ENCODE measurements at regions not wholly inside any gene's neighbourhood (a gene's known extent, or its start where the extent isn't known, plus 50 kb on each side); places are given as distances from the start of the nearest gene placed in this dataset.

DNA sequence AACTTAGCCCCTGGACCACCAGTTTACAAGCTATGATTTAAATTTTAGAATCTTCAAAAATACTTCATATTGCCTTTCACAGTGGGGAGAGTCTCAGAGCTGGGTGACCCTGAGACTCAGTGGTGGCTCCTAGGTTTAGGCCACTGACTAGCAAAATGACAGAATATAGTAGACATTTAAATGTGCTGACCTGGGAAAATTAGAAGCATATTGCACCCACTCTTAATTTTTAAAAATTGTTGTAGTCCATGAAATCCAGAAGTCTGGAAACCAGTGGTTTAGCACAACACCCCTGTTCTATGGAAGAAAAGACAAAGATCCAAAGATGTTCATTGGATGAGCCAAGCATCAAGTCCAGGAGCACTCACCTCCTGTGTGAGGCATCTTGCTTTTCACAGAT, 75.0 kb upstream of the PAPPA start:
- TF ChIP-seq, protein P1, sequence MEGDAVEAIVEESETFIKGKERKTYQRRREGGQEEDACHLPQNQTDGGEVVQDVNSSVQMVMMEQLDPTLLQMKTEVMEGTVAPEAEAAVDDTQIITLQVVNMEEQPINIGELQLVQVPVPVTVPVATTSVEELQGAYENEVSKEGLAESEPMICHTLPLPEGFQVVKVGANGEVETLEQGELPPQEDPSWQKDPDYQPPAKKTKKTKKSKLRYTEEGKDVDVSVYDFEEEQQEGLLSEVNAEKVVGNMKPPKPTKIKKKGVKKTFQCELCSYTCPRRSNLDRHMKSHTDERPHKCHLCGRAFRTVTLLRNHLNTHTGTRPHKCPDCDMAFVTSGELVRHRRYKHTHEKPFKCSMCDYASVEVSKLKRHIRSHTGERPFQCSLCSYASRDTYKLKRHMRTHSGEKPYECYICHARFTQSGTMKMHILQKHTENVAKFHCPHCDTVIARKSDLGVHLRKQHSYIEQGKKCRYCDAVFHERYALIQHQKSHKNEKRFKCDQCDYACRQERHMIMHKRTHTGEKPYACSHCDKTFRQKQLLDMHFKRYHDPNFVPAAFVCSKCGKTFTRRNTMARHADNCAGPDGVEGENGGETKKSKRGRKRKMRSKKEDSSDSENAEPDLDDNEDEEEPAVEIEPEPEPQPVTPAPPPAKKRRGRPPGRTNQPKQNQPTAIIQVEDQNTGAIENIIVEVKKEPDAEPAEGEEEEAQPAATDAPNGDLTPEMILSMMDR (IDR thresholded peaks at IDR 0.05; ENCODE audit: unreplicated experiment): no peak
- Mint-ChIP-seq H3K9me3 (ENCODE audit: low read depth) (no peaks in the 10 kb centered on the region), H3K27ac (no peak overlapping the region), H3K4me1 (ENCODE audit: low read depth) (no peaks in the 10 kb centered on the region), H3K36me3 (ENCODE audit: insufficient read depth) (no peaks in the 10 kb centered on the region), H3K4me3 (ENCODE audit: low read depth) (no peak overlapping the region), H3K27me3 (peaks cover under 1% of the 10 kb centered on the region)
- DNase-seq (ENCODE audit: low spot score, unreplicated experiment): no peak

DNA sequence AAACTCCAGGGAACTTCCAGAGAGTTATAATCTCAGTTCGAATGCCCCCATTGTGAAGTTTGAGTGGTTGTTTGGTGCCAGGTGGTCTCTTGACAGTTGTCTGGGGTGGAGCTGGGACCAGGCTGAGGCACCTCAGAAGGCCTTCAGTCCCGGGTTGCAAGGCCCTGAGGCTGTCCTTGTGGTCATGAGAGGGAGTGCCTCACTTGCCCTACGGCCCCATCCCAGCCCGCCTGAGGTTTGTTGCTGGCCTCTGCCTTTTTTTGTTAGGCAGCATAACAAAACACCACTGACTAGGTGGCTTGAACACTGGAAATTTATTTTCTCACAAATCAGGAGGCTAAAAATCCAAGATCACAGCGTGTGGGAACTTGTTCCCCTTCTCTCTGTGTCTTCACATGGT, 73.0 kb upstream of the PAPPA start:
- Mint-ChIP-seq H3K4me3 (ENCODE audit: low read depth) (no peak overlapping the region), H3K9me3 (ENCODE audit: low read depth) (no peaks in the 10 kb centered on the region), H3K4me1 (ENCODE audit: low read depth) (no peaks in the 10 kb centered on the region), H3K27me3 (peaks cover 2% of the 10 kb centered on the region), H3K36me3 (ENCODE audit: insufficient read depth) (no peaks in the 10 kb centered on the region), H3K27ac (no peak overlapping the region)
- no peak for DNase-seq (ENCODE audit: low spot score, unreplicated experiment)
- TF ChIP-seq, protein P1 (IDR thresholded peaks at IDR 0.05; ENCODE audit: unreplicated experiment): no peak

DNA sequence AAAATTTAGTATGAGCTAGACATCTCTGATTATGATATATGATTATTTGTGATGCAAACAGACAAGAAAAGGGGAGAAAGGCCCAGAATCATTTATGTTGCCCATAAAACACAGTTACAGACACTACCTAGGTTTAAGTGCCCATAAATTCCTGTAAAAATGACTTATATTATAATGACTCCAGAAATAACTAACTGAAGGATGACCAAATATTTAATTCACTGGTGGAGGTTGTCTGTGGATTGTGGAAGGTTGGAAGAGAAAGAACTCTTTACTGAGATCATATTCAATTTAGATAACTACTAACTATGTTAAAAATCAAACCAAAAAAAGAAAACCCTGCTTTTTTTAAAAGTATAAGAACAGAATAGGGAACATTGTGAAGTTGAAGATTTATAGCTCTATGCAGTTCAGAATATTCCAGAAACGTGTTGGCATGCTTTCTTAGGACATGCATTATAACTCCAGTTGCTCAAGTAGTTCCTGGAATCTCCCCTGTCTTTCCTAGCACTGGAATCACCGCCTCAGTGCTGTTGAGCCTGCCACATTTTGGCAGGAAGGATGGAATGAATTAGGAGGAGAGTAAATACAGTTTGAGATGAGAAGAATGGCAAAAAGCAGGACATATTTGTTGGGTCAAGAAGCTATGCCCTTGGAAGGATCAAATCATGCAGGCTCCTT, 72.0 kb upstream of the PAPPA start:
- no peaks in the 10 kb centered on the region for H3K9me3 Mint-ChIP-seq (ENCODE audit: low read depth)
- no peaks in the 10 kb centered on the region for H3K4me1 Mint-ChIP-seq (ENCODE audit: low read depth)
- TF ChIP-seq, protein P1 (IDR thresholded peaks at IDR 0.05; ENCODE audit: unreplicated experiment): no peak
- DNase-seq (ENCODE audit: low spot score, unreplicated experiment): no peak
- H3K4me3 Mint-ChIP-seq (ENCODE audit: low read depth): no peak overlapping the region
- H3K27ac Mint-ChIP-seq: no peak overlapping the region
- H3K27me3 Mint-ChIP-seq: peaks cover 2% of the 10 kb centered on the region
- H3K36me3 Mint-ChIP-seq (ENCODE audit: insufficient read depth): no peaks in the 10 kb centered on the region

DNA sequence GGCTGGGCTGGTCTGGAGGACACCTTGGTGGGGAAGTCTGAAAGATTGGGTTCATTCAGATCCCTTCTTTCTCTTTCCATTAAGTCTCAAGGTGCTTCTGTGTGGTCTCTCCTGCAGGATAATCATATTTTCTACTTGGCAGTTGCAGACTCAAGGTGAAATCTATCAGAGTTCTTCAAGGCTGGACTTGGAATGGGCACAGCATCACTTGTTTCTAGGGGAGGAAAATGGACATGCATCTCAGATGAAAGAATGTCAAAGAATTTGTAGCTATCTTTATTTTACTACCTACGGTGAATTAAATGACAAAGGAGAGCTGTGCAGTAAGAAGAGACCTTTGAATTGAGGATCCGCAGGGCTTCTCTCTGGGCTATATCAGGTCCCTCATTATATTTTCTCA, 69.8 kb upstream of the PAPPA start:
- no peak for DNase-seq (ENCODE audit: low spot score, unreplicated experiment)
- Mint-ChIP-seq H3K9me3 (ENCODE audit: low read depth) (no peaks in the 10 kb centered on the region), H3K4me3 (ENCODE audit: low read depth) (no peak overlapping the region), H3K4me1 (ENCODE audit: low read depth) (peaks cover 4% of the 10 kb centered on the region), H3K27me3 (peaks cover 2% of the 10 kb centered on the region), H3K36me3 (ENCODE audit: insufficient read depth) (no peaks in the 10 kb centered on the region), H3K27ac (no peak overlapping the region)
- TF ChIP-seq, protein P1 (IDR thresholded peaks at IDR 0.05; ENCODE audit: unreplicated experiment): no peak

DNA sequence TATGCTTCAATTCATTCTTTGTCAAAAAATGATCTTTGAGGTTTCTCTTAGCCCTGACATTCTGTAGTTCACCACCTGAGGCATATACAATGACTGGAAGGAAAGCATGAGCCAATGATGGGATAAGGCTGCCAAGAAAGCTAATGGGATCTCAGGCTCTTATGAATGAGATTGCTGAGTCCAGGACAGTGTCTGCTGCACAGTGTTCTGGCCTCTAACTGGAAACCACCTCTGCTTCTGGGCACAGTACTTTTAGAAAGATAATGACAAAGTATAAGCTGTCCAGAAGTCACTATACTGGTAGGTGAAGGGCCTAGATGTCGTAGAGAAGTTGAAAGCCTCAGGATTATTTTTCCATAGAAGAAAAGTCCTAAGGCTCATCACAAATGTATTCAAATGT, 69.1 kb upstream of the PAPPA start:
- TF ChIP-seq, protein P1 (IDR thresholded peaks at IDR 0.05; ENCODE audit: unreplicated experiment): no peak
- H3K9me3 Mint-ChIP-seq (ENCODE audit: low read depth): no peaks in the 10 kb centered on the region
- peaks cover 2% of the 10 kb centered on the region for H3K27me3 Mint-ChIP-seq
- no peak overlapping the region for H3K4me3 Mint-ChIP-seq (ENCODE audit: low read depth)
- no peak for DNase-seq (ENCODE audit: low spot score, unreplicated experiment)
- H3K36me3 Mint-ChIP-seq (ENCODE audit: insufficient read depth): no peaks in the 10 kb centered on the region
- H3K4me1 Mint-ChIP-seq (ENCODE audit: low read depth): peaks cover 4% of the 10 kb centered on the region
- no peak overlapping the region for H3K27ac Mint-ChIP-seq
